SIG-M5 treated with dmso at 0.1 percent for 504 hours (cell line): ENCODE measurements at regions not wholly inside any gene's neighbourhood (a gene's known extent, or its start where the extent isn't known, plus 50 kb on each side); places are given as distances from the start of the nearest gene placed in this dataset.
"Not testable (repeated sequence)": the region's sequence is repeated elsewhere in the genome, so short reads cannot be mapped to it uniquely, and the experiment has no call there.

Experiments
- DNase-seq: peaks from one replicate; lab custom pipeline; 2025; ENCODE audit not compliant: unreplicated experiment; lab: John Stamatoyannopoulos, UW

DNA sequence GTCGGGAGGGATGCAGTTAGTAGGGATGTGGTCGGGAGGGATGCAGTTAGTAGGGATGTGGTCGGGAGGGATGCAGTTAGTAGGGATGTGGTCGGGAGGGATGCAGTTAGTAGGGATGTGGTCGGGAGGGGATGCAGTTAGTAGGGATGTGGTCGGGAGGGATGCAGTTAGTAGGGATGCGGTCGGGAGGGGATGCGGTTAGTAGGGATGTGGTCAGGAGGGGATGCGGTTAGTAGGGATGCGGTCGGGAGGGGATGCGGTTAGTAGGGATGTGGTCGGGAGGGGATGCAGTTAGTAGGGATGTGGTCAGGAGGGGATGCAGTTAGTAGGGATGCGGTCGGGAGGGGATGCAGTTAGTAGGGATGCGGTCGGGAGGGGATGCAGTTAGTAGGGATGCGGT is 96.2 kb downstream of the BDH1 start:
- not testable (repeated sequence) for DNase-seq

- DNase-seq, result no peak
Observed at GRCh38 chr3:197458906-197459470, 96.8 kb downstream of the BDH1 start.

GRCh38 chr3:197458179-197458707 is 97.5 kb downstream of the BDH1 start:
- no peak for DNase-seq

DNA sequence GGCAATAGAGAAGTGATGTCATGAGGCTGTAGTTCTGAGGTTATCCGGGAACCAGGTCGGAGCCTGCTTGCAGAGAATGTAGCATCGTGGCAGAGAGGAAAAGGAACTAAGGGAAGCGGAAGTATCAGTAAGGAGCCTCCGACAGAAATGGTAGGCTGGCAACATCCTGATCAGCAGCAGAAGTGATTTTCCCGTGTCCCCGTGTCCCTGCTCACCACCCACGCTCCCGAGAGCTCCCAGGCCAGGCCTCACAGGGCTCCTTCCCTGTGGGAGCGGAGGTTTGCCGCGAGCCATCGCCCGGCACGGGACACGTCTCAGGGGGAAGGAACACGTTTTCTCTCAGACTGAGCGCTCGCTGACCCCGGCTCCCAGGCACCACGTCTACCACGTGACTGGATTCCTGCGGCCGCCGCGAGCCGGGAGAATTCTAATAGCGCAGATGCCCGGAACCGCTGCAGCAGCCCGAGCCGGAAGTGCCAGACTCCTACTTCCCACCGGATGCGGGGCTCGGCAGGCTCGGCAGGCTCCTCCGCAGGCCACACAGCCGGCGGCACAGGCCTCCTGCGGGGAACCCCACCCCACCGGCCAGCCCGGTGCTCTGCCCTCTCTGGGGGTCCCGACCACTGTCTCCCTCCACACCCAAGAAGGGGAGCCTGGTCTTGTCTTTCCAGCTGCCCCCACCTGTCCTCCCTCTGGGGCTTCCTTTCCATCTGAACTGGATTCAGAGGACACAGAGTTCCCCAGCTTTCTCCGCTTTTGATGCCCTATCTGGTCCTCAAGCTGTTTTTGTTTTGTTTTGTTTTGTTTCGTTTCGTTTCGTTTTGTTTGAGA is 99.3 kb downstream of the BDH1 start:
- DNase-seq, result no peak

DNA sequence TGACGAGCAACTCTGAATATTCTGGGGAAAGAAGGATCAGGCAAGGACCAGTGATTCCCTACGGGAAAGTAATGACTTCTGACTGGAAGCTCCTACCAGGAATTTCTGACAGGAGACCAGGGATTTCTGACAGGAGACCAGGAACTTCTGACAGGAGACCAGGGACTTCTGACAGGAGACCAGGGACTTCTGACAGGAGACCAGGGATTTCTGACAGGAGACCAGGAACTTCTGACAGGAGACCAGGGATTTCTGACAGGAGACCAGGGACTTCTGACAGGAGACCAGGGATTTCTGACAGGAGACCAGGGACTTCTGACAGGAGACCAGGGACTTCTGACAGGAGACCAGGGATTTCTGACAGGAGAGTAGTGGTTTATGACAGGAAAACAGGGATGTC is 100.9 kb downstream of the BDH1 start:
- DNase-seq, result not testable (repeated sequence)

DNA sequence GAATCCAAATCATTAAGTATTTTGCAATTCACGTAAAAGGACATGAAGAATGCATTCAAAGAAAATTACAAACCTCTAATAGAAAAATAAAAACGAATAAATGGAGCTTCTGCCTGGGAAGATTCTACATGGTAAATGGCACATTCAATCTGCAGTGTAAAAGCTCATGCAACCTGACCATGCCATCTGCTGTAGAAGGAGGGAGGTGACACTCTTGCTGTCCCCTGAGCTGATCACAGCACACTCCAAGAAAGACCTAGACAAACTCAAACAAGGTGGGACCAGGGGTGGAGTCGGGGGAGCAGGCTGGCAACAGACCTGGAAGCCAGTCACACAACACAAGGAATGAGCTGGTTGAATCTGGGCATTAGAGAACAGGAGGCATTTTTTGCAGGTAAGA is 101.8 kb downstream of the BDH1 start:
- DNase-seq, result peak; percentile 32

DNA sequence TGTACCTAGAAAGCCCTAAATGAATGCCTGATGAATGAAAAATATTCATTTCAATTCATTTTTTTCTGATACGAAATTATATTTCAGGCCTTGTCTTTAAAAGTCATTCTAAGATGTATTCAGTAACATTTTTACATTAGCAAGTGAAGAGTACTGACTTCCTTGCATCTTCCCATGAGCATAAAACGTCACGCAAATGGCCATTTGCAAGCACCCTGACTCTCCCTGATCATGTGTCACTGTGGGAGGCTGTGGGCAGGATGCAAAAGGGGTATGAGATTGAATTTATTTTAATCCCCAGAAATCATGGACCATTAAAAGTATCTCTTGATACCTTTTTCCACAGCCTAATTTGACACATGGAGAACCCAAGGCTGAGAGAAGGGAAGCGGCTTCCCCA is 105.0 kb downstream of the BDH1 start:
- DNase-seq, result no peak

GRCh38 chr3:197450308-197450707 is 105.5 kb downstream of the BDH1 start:
- DNase-seq, result no peak

DNA sequence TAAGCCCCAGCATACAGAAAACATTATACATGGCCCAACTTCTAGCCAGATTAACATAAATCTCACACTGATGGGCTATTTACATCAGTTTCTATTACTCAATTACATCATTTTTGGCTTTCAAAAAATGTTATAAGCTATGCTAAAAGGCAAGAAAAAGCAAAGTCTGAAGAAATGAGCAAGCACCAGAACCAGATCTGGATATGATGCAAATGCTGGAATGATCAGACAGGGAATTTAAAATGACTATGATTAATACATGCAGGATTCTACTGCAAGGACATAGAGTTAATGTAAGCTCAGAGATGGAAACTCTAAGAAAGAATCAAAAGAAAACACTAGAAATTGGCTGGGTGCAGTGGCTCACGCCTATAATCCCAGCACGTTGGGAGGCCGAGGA is 106.6 kb downstream of the BDH1 start:
- DNase-seq, result not testable (repeated sequence)

- DNase-seq, result not testable (repeated sequence)
Observed at GRCh38 chr3:197447781-197448180, 108.0 kb downstream of the BDH1 start.

- DNase-seq, result no peak
Observed at GRCh38 chr3:197447057-197447456, 108.7 kb downstream of the BDH1 start.

DNA sequence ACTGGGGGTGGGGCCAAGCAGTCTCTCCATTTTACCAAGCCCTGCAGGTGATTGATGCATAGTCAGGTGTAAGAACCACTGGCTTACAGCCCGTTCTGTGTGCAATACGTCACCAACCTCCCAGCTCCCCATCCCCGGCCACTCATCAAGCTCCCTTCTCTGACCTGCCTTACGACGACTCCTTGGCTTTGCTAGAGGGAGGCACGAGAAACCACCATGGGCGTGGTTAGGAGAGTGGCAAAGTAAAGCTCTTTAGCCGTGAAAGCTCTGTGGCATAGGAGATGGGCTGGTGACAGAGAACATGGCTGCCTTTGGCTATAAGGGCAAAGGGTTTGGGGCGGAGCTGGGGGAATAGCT is 109.1 kb downstream of the BDH1 start:
- DNase-seq, result no peak

DNA sequence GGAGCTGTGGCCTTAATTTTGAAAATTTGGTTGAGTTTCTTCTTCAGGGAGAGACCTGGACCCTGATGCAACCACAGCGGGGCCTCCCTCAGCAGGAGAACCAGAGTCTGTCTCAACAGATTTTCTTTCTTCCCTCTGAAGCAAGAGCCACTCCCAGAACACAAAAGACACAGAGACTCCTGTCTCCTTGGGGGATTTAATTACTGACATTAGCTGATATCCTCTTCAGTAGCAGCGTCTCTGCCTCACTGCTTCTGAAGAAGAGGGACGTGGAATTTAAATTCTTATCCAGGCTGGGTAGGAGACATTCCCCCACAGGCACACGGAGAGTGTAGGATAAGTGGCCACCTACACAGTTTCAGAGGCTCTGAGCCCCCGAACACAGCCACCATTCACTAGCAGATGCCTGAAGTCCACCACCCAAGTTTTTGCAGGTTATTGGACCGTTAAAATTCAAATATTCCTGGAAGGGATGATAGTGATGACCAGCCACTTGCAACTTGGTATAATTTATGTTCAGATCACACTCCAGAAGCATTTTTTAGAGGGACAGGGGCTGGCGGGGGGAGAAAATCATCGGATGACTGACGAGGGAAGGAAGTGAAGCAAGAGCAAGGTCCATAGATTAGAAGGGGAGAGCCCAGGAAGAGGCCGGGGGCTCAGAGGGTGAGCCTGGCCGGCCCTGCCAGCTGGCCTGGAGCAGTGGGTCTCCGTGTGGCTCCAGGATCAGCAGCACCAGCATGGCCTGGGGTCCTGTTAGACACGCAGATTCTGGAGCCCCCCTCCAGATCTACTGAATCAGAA is 109.7 kb downstream of the BDH1 start:
- no peak for DNase-seq

DNA sequence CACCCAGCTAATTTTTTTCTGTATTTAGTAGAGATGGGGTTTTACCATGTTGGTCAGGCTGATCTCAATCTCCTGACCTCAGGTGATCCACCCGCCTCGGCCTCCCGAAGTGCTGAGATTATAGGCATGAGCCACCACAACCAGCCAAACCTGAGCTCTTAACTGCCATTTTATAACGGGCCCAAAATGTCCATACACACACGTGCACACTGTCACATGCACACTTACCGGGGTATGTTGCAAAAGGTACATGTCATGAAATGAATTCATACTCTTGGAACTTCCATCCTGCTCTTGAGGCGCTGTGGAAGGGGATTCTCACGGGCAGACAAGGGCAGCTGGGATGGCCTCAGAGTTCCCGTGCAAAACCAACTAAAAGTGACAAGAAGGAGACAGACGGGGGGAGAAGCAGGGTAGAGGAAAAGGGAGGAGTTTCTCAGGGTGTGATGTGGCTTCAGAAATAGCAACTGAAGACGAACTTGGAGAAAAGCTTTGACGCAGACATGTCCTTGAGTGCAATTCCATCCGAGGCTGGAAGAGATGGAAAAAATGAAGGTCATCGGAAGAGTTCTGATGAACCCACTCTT is 110.9 kb downstream of the BDH1 start:
- DNase-seq, result no peak

GRCh38 chr3:197443506-197443905 is 112.3 kb downstream of the BDH1 start:
- DNase-seq, result no peak

DNA sequence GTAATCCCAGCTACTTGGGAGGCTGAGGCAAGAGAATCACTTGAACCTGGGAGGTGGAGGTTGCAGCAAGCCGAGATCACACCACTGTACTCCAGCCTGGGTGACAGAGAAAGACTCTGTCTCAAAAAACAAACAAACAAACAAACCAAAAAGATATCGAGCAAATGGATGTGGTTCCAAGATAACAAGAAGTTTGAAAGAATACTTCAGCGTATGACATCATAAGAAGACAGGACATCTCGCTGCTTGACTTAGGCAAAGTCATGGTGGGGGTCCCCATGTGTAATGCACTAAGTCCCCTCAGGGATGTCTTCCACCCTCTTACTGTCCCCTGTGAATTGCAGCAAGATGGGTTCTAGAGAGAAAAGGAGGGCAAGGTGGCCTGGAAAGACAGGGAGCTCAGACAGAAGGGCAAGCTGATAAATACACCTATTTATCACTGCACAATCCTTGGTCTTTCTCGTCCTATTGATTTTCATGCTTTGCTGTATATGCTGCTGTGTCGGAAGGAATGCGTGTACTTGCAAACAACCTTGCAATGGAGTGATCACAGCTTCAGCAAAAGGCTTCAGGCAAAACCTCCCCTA is 115.0 kb downstream of the BDH1 start:
- no peak for DNase-seq

- no peak for DNase-seq
Observed at GRCh38 chr3:197438906-197439305, 116.9 kb downstream of the BDH1 start.

GRCh38 chr3:197435426-197435825 is 120.3 kb downstream of the BDH1 start:
- no peak for DNase-seq

DNA sequence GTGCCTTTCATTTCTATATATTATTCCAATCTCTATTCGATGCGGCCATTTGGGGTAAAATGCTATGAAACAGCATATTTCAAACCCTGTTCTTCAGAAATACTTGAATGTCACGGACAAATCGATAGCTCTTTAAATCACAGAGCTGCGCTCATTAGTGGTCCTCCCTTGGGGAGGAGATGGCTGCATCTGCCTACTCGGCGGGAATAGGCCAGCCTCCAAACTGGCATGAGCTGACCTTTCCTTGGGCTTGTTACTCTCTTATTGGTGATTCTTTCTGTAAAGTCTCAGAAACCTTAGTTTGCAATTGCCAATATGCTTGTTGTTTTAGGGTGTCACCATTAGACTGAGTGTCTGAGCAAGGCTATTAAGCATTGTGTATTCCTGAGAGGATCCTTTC is 120.9 kb downstream of the BDH1 start:
- no peak for DNase-seq

- DNase-seq, result no peak
Observed at GRCh38 chr3:197432384-197433127, 123.2 kb downstream of the BDH1 start.
